ENCODE measurements at regions not wholly inside any gene's neighbourhood (a gene's known extent, or its start where the extent isn't known, plus 50 kb on each side); places are given as distances from the start of the nearest gene placed in this dataset.

DNA sequence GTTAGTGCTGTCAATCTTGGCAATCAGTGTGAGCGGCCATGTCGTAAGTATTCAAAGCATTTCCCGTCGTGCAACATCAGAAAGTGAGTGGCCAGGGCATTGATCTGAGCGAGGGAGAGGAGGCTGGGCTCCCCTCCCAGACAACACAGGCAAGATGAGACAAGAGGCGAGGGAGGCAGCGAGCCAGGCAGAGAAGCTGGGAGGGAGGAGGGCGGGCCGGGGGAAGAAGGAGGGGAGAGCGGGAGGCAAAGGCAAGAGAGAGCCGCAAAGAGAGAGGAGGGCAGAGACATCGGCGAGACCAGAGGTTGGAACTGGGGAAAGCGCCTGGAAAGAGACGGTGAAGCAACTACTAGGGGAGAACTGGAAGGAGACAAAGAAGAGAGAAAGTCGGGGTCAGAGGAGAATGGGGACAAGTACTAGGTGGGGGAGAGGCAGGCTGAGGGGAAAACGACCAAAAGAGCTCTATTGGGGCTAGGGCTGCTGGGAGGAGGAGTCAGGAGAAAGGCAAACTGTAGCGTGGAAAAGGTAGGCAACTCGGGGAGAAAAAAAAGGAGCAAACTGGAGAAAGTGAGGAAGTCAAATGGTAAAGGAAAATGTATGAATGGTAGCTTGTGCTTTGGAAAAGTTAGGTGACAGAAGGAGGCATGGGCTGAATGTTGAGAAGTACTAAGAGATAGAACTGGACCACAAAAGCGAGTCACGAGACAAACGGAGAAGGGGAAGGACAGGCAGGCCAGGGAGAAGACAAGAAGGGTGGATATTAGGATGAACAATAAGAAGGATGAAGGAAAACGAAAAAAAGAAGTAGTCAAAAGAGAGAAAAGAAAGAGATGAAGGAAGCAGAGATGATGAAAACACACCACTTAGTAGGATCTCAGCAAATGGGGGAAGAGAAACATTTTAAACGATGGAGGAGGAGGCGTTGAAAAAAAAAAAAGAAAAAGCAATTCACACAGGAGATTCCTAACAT lies 130.5 kb upstream of the C11orf58 start:
- no peak overlapping the region for H3K9ac ChIP-seq (ENCODE audit: low read length)
- H4K20me1 ChIP-seq (ENCODE audit: insufficient read depth, low read length) = no peaks in the 10 kb centered on the region
- no peaks in the 10 kb centered on the region for H3K9me3 ChIP-seq (ENCODE audit: low read length)
- H3F3A ChIP-seq (ENCODE audit: insufficient read depth, low read length) = no peaks in the 10 kb centered on the region
- H3K9me2 ChIP-seq (ENCODE audit: low read depth, low read length) = no peaks in the 10 kb centered on the region
- H3K27ac ChIP-seq (ENCODE audit: low read depth, low read length, poor library complexity, severe bottlenecking) = no peak overlapping the region
- H3K36me3 ChIP-seq (ENCODE audit: insufficient read depth, low read length) = no peaks in the 10 kb centered on the region
- TF ChIP-seq, protein P1, sequence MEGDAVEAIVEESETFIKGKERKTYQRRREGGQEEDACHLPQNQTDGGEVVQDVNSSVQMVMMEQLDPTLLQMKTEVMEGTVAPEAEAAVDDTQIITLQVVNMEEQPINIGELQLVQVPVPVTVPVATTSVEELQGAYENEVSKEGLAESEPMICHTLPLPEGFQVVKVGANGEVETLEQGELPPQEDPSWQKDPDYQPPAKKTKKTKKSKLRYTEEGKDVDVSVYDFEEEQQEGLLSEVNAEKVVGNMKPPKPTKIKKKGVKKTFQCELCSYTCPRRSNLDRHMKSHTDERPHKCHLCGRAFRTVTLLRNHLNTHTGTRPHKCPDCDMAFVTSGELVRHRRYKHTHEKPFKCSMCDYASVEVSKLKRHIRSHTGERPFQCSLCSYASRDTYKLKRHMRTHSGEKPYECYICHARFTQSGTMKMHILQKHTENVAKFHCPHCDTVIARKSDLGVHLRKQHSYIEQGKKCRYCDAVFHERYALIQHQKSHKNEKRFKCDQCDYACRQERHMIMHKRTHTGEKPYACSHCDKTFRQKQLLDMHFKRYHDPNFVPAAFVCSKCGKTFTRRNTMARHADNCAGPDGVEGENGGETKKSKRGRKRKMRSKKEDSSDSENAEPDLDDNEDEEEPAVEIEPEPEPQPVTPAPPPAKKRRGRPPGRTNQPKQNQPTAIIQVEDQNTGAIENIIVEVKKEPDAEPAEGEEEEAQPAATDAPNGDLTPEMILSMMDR (IDR thresholded peaks at IDR 0.05; ENCODE audit: low read length) = no peak
- H3K79me2 ChIP-seq (ENCODE audit: insufficient read depth, low read length) = no peaks in the 10 kb centered on the region
- no peak overlapping the region for H3K4me3 ChIP-seq (ENCODE audit: low read depth, low read length, poor library complexity, severe bottlenecking)
- H3K4me1 ChIP-seq (ENCODE audit: insufficient read depth, low read length, severe bottlenecking) = no peaks in the 10 kb centered on the region
- H3K4me2 ChIP-seq (ENCODE audit: low read length) = no peak overlapping the region
- H3K27me3 ChIP-seq (ENCODE audit: insufficient read depth, low read length) = no peaks in the 10 kb centered on the region
- H2AFZ ChIP-seq (ENCODE audit: low read length) = no peak overlapping the region

DNA sequence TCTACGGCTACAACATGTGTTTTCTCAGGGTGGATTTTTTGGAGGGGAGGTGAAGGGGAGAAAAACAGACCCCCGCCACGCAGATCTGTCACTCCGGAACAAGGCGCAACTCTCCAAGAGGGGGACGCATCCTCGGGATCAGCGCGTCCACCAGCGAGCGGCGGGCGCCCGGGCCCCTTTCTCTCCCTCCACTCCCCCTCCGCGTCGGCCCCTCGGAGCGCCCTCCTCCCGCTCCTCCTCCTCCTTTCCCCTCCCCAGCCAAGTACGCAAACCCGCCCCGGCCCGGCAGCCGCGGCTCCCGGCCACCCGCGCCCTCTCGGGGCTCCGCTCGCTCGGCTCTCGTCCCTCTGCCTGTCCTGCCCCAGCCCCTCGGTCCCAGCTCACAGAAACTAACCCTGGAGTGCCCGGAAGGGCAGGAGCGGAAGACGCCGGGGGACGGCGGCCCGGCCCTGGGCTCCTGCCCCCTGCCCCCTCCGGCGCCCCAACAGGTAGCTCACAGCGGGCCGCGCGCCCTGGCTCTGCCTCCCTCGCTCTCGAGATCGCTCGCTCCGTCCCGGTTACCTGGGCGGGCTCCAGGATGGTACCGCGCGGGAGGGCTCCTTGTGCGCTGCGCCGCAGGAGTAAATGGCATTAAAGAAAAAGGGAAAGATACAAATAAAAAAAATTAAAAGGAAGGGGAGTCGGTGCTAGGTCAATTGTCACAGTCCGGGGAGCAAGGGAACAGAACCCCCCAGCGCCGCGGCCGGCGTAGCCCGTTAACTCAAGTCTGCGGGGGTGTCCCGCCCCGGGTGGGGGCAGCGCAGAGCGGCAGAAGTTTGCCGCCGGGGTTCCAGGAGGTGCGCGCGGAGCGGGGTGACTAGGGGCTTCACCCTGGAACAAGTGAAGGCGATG lies 131.4 kb upstream of the C11orf58 start:
- H3K4me2 ChIP-seq (ENCODE audit: low read length) = no peak overlapping the region
- H3K36me3 ChIP-seq (ENCODE audit: insufficient read depth, low read length) = no peaks in the 10 kb centered on the region
- no peaks in the 10 kb centered on the region for H3F3A ChIP-seq (ENCODE audit: insufficient read depth, low read length)
- H3K9me2 ChIP-seq (ENCODE audit: low read depth, low read length) = no peaks in the 10 kb centered on the region
- H3K27ac ChIP-seq (ENCODE audit: low read depth, low read length, poor library complexity, severe bottlenecking) = no peak overlapping the region
- no peak overlapping the region for H3K9ac ChIP-seq (ENCODE audit: low read length)
- H3K4me1 ChIP-seq (ENCODE audit: insufficient read depth, low read length, severe bottlenecking) = no peaks in the 10 kb centered on the region
- no peaks in the 10 kb centered on the region for H3K9me3 ChIP-seq (ENCODE audit: low read length)
- H3K4me3 ChIP-seq (ENCODE audit: low read depth, low read length, poor library complexity, severe bottlenecking) = no peak overlapping the region
- H2AFZ ChIP-seq (ENCODE audit: low read length) = no peak overlapping the region
- no peaks in the 10 kb centered on the region for H4K20me1 ChIP-seq (ENCODE audit: insufficient read depth, low read length)
- no peaks in the 10 kb centered on the region for H3K27me3 ChIP-seq (ENCODE audit: insufficient read depth, low read length)
- TF ChIP-seq EZH2 (IDR thresholded peaks at IDR 0.05; ENCODE audit: borderline replicate concordance, low read length) = no peak
- TF ChIP-seq, protein P1 (IDR thresholded peaks at IDR 0.05; ENCODE audit: low read length) = no peak
- H3K79me2 ChIP-seq (ENCODE audit: insufficient read depth, low read length) = no peaks in the 10 kb centered on the region

GRCh38 chr11:16605894-16606783 lies 132.3 kb upstream of the C11orf58 start:
- TF ChIP-seq, protein P1 (IDR thresholded peaks at IDR 0.05; ENCODE audit: low read length) = peak; percentile 46
- no peak for TF ChIP-seq EZH2 (IDR thresholded peaks at IDR 0.05; ENCODE audit: borderline replicate concordance, low read length)
- Histone ChIP-seq H3K9ac (ENCODE audit: low read length) (no peak overlapping the region), H4K20me1 (ENCODE audit: insufficient read depth, low read length) (no peaks in the 10 kb centered on the region), H3K36me3 (ENCODE audit: insufficient read depth, low read length) (no peaks in the 10 kb centered on the region), H3K9me2 (ENCODE audit: low read depth, low read length) (no peaks in the 10 kb centered on the region), H3K4me1 (ENCODE audit: insufficient read depth, low read length, severe bottlenecking) (no peaks in the 10 kb centered on the region), H3K4me2 (ENCODE audit: low read length) (no peak overlapping the region), H3K4me3 (ENCODE audit: low read depth, low read length, poor library complexity, severe bottlenecking) (no peak overlapping the region), H3K27ac (ENCODE audit: low read depth, low read length, poor library complexity, severe bottlenecking) (no peak overlapping the region), H3K9me3 (ENCODE audit: low read length) (no peaks in the 10 kb centered on the region), H3K79me2 (ENCODE audit: insufficient read depth, low read length) (no peaks in the 10 kb centered on the region), H3K27me3 (ENCODE audit: insufficient read depth, low read length) (no peaks in the 10 kb centered on the region), H3F3A (ENCODE audit: insufficient read depth, low read length) (no peaks in the 10 kb centered on the region), H2AFZ (ENCODE audit: low read length) (no peak overlapping the region)

Measured in OCI-LY1 (cell line).